ENCODE measurements at regions not wholly inside any gene's neighbourhood (a gene's known extent, or its start where the extent isn't known, plus 50 kb on each side); places are given as distances from the start of the nearest gene placed in this dataset.

DNA sequence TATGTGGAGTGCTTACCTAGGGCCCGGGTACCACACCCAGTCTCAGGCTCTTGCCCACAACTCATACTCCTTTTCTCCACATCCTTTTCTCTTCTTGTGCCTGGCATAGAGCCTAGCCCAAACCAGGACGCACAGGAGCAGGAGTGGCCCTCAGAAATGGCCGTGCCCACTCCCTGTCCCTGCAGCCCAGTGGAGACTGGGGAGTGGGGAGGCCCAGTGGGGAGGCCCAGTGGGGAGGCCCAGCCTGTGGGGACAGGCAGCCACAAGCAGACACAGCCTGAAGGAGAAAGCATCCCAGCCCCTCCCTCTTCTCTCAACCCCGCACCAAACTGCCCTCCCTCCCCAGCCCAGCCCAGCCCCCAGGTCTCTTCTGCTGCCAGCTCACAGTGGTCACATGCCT lies 196.8 kb downstream of the KIF26A start:
- TF ChIP-seq POLR2A (IDR thresholded peaks at IDR 0.05; ENCODE audit: low read length) (no peak), GATA1 (IDR thresholded peaks at IDR 0.05; ENCODE audit: low read depth, low read length) (no peak)

All from erythroblast (primary cell).